Fibroblast of gingiva (primary cell): ENCODE measurements at regions not wholly inside any gene's neighbourhood (a gene's known extent, or its start where the extent isn't known, plus 50 kb on each side); places are given as distances from the start of the nearest gene placed in this dataset.
"Not testable (repeated sequence)": the region's sequence is repeated elsewhere in the genome, so short reads cannot be mapped to it uniquely, and the experiment has no call there.

ENCODE experiments used
- DNase-seq: peaks from one replicate; pipeline ENCODE4 v3.0.0-alpha.2; 2011; ENCODE audit warnings: low read depth

- no peak for DNase-seq
These were observed 214.8 kb upstream of the TMEM229A start for GRCh38 chr7:124247691-124248090.

DNA sequence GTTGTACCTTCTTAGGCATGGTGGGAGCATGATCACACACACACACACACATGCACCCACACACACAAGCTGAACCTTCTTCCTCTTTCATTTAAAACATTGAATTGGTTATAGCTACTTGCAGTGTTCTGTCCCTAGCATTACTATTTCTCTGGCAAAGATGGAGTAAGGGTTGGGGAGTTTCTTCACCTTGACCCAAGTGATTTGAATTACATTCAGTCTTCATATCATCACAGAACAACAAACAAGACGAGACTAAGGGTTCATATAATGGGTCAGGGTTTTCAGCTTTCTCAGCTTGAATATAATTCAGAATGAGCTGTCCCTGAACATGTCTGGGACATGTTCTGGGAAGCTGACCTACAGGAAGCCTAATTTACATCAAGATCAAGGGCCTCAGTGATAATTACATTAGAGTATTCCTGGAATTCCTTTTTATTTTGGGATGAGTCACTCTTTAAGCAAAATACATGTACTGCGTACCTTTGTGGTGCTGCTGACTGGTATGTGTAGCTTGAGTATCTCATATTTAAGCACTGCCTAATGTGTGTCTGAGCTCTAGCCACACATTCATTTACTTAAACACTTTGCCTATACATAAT is 213.5 kb upstream of the TMEM229A start:
- no peak for DNase-seq

DNA sequence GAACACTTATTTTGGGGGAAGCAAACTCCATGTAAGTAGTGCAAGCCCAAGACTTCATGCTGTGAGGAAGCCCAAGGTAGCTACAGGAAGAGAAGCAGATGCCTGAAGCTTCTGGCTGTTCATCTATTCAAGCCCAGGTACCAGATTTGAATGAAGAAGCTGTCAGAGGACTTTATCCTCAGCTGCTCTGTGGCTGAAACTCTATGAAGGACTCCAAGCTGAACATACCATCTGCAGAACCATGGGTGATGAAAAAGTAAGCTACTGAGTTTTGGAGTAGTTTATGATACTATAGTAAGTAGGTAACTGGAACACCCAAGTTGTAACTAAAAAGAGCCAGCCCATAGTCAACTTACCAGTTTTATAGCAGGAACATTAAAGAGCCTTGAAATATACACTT is 211.6 kb upstream of the TMEM229A start:
- DNase-seq, result not testable (repeated sequence)

- DNase-seq, result no peak
These were observed 186.8 kb upstream of the TMEM229A start for GRCh38 chr7:124219681-124220080.

GRCh38 chr7:124208642-124209041 is 175.8 kb upstream of the TMEM229A start:
- no peak for DNase-seq

DNA sequence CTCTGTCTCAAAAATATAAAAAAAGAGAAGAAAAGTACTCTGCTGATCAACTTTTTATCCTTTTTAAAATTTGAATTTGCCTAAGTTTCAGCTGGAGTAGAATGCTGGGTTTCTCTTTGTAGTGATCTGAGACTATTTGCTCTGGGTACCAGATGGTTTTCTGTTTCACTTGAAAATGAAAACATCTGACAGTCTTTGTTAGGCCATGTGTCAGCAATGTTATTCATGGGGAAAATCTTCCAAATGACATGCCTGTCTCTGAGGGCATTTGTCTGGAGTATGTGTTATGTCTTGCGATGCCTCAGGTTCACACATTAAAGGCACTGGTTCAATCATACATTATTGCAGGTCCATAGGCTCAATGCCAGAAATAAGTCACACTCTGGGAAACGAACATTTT is 175.3 kb upstream of the TMEM229A start:
- no peak for DNase-seq

GRCh38 chr7:124205526-124205925 is 172.7 kb upstream of the TMEM229A start:
- DNase-seq, result no peak

DNA sequence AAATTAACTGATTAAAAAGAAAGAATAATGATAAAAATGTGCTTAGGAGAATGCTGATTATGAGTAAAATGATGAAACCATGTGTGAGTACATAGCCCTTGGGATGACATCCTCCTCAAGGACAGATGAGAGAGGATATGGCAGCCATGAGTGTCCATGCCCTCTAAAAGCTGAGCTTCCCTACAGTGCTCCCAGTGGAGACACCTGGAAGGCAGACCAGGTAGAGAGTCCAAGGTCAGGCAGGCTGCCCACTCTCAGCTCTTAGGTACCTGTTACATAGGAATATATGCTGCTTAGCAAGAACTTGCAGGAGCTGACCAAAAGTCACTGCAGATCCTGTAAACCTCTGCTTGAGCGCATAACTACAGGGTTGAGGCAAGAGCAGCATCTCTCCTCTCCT is 169.7 kb upstream of the TMEM229A start:
- DNase-seq, result no peak

DNA sequence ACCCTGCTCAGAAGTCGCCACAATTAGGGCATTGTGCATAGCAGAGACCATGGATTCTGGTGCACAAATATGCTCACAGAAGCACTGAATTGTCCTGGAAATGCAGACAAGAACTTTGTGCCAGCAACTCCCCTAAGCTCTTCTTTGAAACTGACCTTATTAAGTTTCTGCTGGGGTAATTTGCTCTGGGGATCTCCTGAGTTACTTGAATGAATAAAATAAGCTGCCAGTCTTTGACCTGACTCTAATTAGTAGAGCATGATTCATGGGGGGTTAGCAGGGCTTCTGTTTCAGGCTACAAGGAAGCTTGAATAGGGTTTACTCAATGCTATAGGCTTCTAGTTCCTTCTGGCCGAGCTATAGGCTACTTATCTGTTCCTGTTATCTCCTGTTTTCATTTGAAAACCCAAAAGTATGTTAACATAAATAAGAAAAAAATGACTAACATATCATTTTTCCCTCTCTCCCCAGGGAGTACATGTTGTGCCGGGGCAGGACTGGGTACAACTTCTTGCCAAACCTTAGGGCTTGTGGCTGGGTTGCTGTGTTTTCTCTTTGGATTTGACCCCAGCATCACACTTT is 169.0 kb upstream of the TMEM229A start:
- peak; percentile 9 for DNase-seq

GRCh38 chr7:124196519-124196918 is 163.7 kb upstream of the TMEM229A start:
- DNase-seq, result no peak

DNA sequence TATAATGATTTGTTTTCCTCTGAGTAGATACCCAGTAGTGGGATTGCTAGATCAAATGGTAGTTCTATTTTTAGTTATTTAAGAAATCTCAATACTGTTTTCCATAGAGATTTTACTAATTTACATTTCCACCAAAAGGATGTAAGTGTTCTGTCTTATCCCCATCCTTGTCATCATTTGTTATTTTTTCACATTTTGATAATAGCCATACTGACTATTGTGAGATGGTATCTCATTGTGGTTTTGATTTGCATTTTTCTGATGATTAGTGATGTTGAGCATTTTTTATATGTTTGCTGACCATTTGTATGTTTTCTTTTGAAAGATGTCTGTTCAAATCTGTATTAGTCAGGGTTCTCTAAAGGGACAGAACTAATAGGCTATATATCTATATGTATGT is 160.0 kb upstream of the TMEM229A start:
- DNase-seq, result no peak

DNA sequence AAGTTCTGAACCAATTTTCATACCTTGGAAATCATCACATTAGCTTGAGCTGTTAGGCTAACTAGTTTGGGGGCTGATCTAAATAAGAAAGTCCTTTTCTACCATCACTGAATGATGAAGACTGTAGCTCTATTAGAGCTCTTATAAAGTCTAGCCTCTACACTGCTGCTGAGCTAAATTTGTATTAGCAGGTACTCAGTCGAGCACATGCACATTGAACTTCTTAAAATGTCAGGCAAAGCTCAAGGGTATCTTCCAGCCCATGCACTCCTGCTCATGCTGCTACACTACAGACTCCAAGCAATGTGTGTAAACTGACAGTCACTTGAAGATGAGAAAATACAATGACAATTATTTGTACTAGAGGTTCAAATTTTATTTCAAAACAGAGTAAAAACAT is 158.8 kb upstream of the TMEM229A start:
- no peak for DNase-seq

- no peak for DNase-seq
These were observed 158.2 kb upstream of the TMEM229A start for GRCh38 chr7:124191030-124191429.

GRCh38 chr7:124188576-124188975 is 155.7 kb upstream of the TMEM229A start:
- DNase-seq, result no peak

- no peak for DNase-seq
These were observed 155.1 kb upstream of the TMEM229A start for GRCh38 chr7:124187962-124188361.

DNA sequence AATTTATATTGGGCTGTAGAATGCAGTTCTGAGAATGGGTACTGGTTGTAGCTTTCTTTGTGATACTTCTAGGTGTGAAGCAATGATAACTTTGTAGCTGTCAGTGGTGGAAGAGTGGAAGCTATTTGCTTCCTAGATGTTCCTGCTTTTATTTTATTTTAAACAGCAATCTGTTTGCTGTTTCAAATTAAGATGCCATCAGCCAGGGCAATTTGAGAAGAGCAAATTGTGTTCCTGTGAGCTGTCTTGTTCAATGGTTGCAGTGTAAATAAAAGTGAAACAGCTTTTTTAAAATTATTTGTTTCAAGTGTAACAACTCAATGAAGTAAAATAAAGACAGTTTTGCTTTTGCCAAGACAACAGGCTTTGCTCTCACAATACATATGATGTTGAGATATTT is 150.8 kb upstream of the TMEM229A start:
- DNase-seq, result no peak

- no peak for DNase-seq
These were observed 146.8 kb upstream of the TMEM229A start for GRCh38 chr7:124179641-124180040.

DNA sequence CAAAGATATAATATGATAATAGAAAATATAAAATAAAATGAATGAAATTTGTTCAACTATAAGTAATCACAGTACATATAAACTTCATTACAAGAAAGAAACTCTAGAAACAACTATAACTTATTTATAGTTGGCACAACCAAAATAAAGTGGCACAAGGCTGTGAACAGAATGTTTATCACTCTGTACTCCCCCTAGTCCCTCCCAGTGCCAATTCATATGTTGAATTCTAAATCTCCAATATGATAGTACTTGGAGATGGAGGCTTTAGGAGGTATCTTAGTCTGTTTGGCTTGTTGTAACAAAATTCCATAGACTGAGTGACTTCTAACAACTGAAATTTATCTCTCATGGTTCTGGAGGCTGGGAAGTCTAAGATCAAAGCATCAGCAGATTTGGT is 145.0 kb upstream of the TMEM229A start:
- no peak for DNase-seq

GRCh38 chr7:124171812-124172211 is 138.9 kb upstream of the TMEM229A start:
- not testable (repeated sequence) for DNase-seq

GRCh38 chr7:124171068-124171467 is 138.2 kb upstream of the TMEM229A start:
- no peak for DNase-seq

DNA sequence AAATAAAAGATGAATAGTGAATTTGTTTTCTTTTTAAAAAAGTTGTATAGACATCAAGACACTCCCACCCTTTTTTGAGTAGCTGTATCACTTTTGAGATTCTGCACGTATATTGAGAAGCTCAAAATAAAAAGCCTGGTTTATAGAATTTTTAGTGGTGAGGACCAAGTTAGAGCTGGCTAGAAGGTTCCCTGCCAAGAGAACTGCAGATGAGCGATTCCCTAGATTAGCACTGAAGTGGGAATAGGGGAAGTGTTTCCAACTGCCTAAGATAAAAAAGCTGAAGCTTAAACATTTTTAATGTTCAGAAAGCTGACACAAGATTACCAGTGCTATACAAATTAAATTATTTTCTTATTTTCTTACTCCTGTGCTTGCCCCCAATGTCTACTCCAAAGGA is 135.7 kb upstream of the TMEM229A start:
- no peak for DNase-seq

- no peak for DNase-seq
These were observed 129.8 kb upstream of the TMEM229A start for GRCh38 chr7:124162667-124163066.

GRCh38 chr7:124155432-124156022 is 122.7 kb upstream of the TMEM229A start:
- no peak for DNase-seq
